ENCODE measurements at regions not wholly inside any gene's neighbourhood (a gene's known extent, or its start where the extent isn't known, plus 50 kb on each side); places are given as distances from the start of the nearest gene placed in this dataset.

GRCh38 chr20:12287575-12287974, 369.9 kb downstream of the BTBD3 start:
- TF ChIP-seq CTCF (IDR thresholded peaks at IDR 0.05; ENCODE audit: control extremely low read depth in 1 of 3, insufficient read depth in 1 of 3, low read depth in 1 of 3, low read length in 3 of 3) (peak in 1 of 3 experiments; percentile 9; a peak in 1 of 4 replicates), POLR2AphosphoS5 (IDR thresholded peaks at IDR 0.05; ENCODE audit: low read depth, low read length) (no peak), USF2 (IDR thresholded peaks at IDR 0.05; ENCODE audit: low read length) (no peak), TAF1 (IDR thresholded peaks at IDR 0.05; ENCODE audit: low read depth, low read length) (no peak), POLR2A (IDR thresholded peaks at IDR 0.05; ENCODE audit: control extremely low read depth in 1 of 2, low read depth in 2 of 2, low read length in 2 of 2) (no peak), SP2 (IDR thresholded peaks at IDR 0.05; ENCODE audit: low read length) (no peak), RNF2 (IDR thresholded peaks at IDR 0.05; ENCODE audit: borderline replicate concordance, low read depth, low read length, missing control alignments, poor library complexity, severe bottlenecking) (no peak), SIN3A (conservative IDR thresholded peaks at IDR 0.05 in 1 of 2, IDR thresholded peaks at IDR 0.05 in 1 of 2; ENCODE audit: low read depth in 1 of 2, low read length in 2 of 2) (no peak), ATF2 (IDR thresholded peaks at IDR 0.05; ENCODE audit: low read length) (no peak), SRF (IDR thresholded peaks at IDR 0.05; ENCODE audit: low read depth, low read length) (no peak)

Measured in H1 (cell line).